ENCODE measurements at regions not wholly inside any gene's neighbourhood (a gene's known extent, or its start where the extent isn't known, plus 50 kb on each side); places are given as distances from the start of the nearest gene placed in this dataset.

- H3K4me1 ChIP-seq (ENCODE audit: control insufficient read depth, insufficient read depth, low read length), result no peaks in the 10 kb centered on the region
- no peak overlapping the region for H3K9ac ChIP-seq (ENCODE audit: low read length)
- no peaks in the 10 kb centered on the region for H3K36me3 ChIP-seq (ENCODE audit: control insufficient read depth, insufficient read depth, low read length, severe bottlenecking)
- H3K4me3 ChIP-seq (ENCODE audit: low read length), result no peak overlapping the region
- H3K27me3 ChIP-seq (replicated peaks; ENCODE audit: control insufficient read depth, insufficient read depth, low read length), result no peaks in the 10 kb centered on the region
- no peaks in the 10 kb centered on the region for H3K9me3 ChIP-seq (ENCODE audit: control insufficient read depth, low read length)
- no peak for DNase-seq (ENCODE audit: low read depth)
Measured at GRCh38 chr4:120144041-120144440, 77.4 kb upstream of the MAD2L1 start.

GRCh38 chr4:120139392-120139791, 72.7 kb upstream of the MAD2L1 start:
- Histone ChIP-seq H3K9ac (ENCODE audit: low read length) (no peak overlapping the region), H3K4me1 (ENCODE audit: control insufficient read depth, insufficient read depth, low read length) (no peaks in the 10 kb centered on the region), H3K9me3 (ENCODE audit: control insufficient read depth, low read length) (no peaks in the 10 kb centered on the region), H3K27me3 (replicated peaks; ENCODE audit: control insufficient read depth, insufficient read depth, low read length) (no peaks in the 10 kb centered on the region), H3K4me3 (ENCODE audit: low read length) (no peak overlapping the region), H3K36me3 (ENCODE audit: control insufficient read depth, insufficient read depth, low read length, severe bottlenecking) (no peaks in the 10 kb centered on the region)
- no peak for DNase-seq (ENCODE audit: low read depth)

GRCh38 chr4:120132935-120133334, 66.3 kb upstream of the MAD2L1 start:
- DNase-seq (ENCODE audit: low read depth), result no peak
- no peak overlapping the region for H3K9ac ChIP-seq (ENCODE audit: low read length)

GRCh38 chr4:120130786-120131185, 64.1 kb upstream of the MAD2L1 start:
- no peaks in the 10 kb centered on the region for H3K9me3 ChIP-seq (ENCODE audit: control insufficient read depth, low read length)
- H3K27me3 ChIP-seq (replicated peaks; ENCODE audit: control insufficient read depth, insufficient read depth, low read length), result no peaks in the 10 kb centered on the region
- no peak overlapping the region for H3K9ac ChIP-seq (ENCODE audit: low read length)
- H3K4me1 ChIP-seq (ENCODE audit: control insufficient read depth, insufficient read depth, low read length), result no peaks in the 10 kb centered on the region
- DNase-seq (ENCODE audit: low read depth), result no peak
- H3K36me3 ChIP-seq (ENCODE audit: control insufficient read depth, insufficient read depth, low read length, severe bottlenecking), result no peaks in the 10 kb centered on the region
- H3K4me3 ChIP-seq (ENCODE audit: low read length), result no peak overlapping the region

More at GRCh38 chr4:120132935-120133334, 66.3 kb upstream of the MAD2L1 start:
- Histone ChIP-seq H3K9me3 (ENCODE audit: control insufficient read depth, low read length) (no peaks in the 10 kb centered on the region), H3K36me3 (ENCODE audit: control insufficient read depth, insufficient read depth, low read length, severe bottlenecking) (no peaks in the 10 kb centered on the region), H3K4me1 (ENCODE audit: control insufficient read depth, insufficient read depth, low read length) (no peaks in the 10 kb centered on the region), H3K27me3 (replicated peaks; ENCODE audit: control insufficient read depth, insufficient read depth, low read length) (no peaks in the 10 kb centered on the region), H3K4me3 (ENCODE audit: low read length) (no peak overlapping the region)
